ENCODE measurements at regions not wholly inside any gene's neighbourhood (a gene's known extent, or its start where the extent isn't known, plus 50 kb on each side); places are given as distances from the start of the nearest gene placed in this dataset.
A peak's percentile ranks its signal among the peaks of the same experiment; 100 is the strongest.

DNA sequence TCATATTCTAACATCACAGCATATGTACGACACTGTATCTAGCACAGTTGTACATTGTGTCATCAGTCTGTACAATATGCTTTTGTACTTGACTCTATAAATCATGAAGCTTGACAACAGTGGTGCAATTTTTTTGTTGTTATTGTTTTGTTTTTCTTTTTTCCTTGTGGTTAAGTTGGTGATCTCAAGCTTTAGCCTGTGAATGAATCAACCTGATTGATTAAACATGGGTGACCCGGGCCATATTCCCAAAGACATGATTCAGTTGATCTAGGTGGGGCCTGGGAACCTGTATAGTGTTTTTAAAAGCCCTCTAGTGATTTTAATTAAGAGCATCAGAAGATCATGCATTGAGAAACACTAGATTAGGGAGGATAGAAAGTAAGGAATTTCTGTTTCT is 101.8 kb upstream of the AADACL2 start:
- BruUV-seq (replicated peaks): no TSS peak
- ATAC-seq: no peak; the same call in 2 of the 3 replicates

More for the DNA sequence above, 101.8 kb upstream of the AADACL2 start:
- 21% methylated on average over 2 of the region's 2 CpGs for WGBS (ENCODE audit: insufficient coverage, low coverage, missing lambda C conversion rate)
- in situ Hi-C loops (cut with MboI): no loop called here
- peaks cover 0 to 14% of the 10 kb centered on the region in 2 experiments; a peak in 3 of 5 replicates for H3K4me1 ChIP-seq (replicated peaks in 1 of 2; ENCODE audit: control insufficient read depth in 2 of 2, insufficient read depth in 2 of 2, low read length in 2 of 2)
- DNase-seq (ENCODE audit: extremely low read depth in 1 of 4, low spot score in 3 of 4) (no peak), FAIRE-seq (no peak)
- H4K20me1 ChIP-seq (replicated peaks; ENCODE audit: control insufficient read depth, insufficient read depth, low read length): no peaks in the 10 kb centered on the region
- no peak overlapping the region for H2AFZ ChIP-seq (ENCODE audit: low read depth, low read length)
- no peak overlapping the region for H3K4me3 ChIP-seq
- no peaks in the 10 kb centered on the region for H3K27me3 ChIP-seq (ENCODE audit: control insufficient read depth in 2 of 2, insufficient read depth in 2 of 2, low read length in 2 of 2)
- no peaks in the 10 kb centered on the region for H3K9me1 ChIP-seq (ENCODE audit: control insufficient read depth, insufficient read depth, low read length)
- intact Hi-C loops (cut with micrococcal nuclease): no loop called here
- H3K79me2 ChIP-seq (ENCODE audit: control insufficient read depth, insufficient read depth, low read length): no peaks in the 10 kb centered on the region
- no peak overlapping the region for H3K9ac ChIP-seq (ENCODE audit: insufficient read depth in 1 of 2, low read depth in 2 of 2, low read length in 2 of 2)
- CTCF ChIA-PET (ENCODE audit: low intra/inter-chr PET ratio): no interaction called here
- H3K9me3 ChIP-seq (replicated peaks; ENCODE audit: control insufficient read depth, insufficient read depth, low read depth, low read length): no peaks in the 10 kb centered on the region
- no peaks in the 10 kb centered on the region for H3K36me3 ChIP-seq (ENCODE audit: control insufficient read depth, insufficient read depth, low read length)
- POLR2A ChIA-PET: no interaction called here
- H3K4me2 ChIP-seq (ENCODE audit: insufficient read depth, low read length): no peak overlapping the region
- TF ChIP-seq ZNF384 (IDR thresholded peaks at IDR 0.05; ENCODE audit: low read depth, low read length) (no peak), MEIS2 (IDR thresholded peaks at IDR 0.05; ENCODE audit: partially characterized antibody) (peak; percentile 56)
- TF ChIP-seq, protein P1, sequence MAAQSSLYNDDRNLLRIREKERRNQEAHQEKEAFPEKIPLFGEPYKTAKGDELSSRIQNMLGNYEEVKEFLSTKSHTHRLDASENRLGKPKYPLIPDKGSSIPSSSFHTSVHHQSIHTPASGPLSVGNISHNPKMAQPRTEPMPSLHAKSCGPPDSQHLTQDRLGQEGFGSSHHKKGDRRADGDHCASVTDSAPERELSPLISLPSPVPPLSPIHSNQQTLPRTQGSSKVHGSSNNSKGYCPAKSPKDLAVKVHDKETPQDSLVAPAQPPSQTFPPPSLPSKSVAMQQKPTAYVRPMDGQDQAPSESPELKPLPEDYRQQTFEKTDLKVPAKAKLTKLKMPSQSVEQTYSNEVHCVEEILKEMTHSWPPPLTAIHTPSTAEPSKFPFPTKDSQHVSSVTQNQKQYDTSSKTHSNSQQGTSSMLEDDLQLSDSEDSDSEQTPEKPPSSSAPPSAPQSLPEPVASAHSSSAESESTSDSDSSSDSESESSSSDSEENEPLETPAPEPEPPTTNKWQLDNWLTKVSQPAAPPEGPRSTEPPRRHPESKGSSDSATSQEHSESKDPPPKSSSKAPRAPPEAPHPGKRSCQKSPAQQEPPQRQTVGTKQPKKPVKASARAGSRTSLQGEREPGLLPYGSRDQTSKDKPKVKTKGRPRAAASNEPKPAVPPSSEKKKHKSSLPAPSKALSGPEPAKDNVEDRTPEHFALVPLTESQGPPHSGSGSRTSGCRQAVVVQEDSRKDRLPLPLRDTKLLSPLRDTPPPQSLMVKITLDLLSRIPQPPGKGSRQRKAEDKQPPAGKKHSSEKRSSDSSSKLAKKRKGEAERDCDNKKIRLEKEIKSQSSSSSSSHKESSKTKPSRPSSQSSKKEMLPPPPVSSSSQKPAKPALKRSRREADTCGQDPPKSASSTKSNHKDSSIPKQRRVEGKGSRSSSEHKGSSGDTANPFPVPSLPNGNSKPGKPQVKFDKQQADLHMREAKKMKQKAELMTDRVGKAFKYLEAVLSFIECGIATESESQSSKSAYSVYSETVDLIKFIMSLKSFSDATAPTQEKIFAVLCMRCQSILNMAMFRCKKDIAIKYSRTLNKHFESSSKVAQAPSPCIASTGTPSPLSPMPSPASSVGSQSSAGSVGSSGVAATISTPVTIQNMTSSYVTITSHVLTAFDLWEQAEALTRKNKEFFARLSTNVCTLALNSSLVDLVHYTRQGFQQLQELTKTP (IDR thresholded peaks at IDR 0.05; ENCODE audit: low read depth in 1 of 2, partially characterized antibody in 2 of 2): no peak
- TF ChIP-seq, protein P2, sequence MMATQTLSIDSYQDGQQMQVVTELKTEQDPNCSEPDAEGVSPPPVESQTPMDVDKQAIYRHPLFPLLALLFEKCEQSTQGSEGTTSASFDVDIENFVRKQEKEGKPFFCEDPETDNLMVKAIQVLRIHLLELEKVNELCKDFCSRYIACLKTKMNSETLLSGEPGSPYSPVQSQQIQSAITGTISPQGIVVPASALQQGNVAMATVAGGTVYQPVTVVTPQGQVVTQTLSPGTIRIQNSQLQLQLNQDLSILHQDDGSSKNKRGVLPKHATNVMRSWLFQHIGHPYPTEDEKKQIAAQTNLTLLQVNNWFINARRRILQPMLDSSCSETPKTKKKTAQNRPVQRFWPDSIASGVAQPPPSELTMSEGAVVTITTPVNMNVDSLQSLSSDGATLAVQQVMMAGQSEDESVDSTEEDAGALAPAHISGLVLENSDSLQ (IDR thresholded peaks at IDR 0.05): peak; percentile 25; the same call in 1 of the 2 replicates
- H3K27ac ChIP-seq (ENCODE audit: extremely low read depth, low read depth, low read length): no peak overlapping the region
